WI38 (cell line): ENCODE measurements at regions not wholly inside any gene's neighbourhood (a gene's known extent, or its start where the extent isn't known, plus 50 kb on each side); places are given as distances from the start of the nearest gene placed in this dataset.

Experiments used
- H3K4me3 ChIP-seq: 2 replicates; pipeline ENCODE4 v1.5.1; 2011; ENCODE audit warnings: low read depth, mild to moderate bottlenecking, control low read depth, low read length
- CTCF ChIP-seq: IDR thresholded peaks from 2 replicates; pipeline ENCODE4 v1.5.1; 2012; ENCODE audit warnings: low read depth, mild to moderate bottlenecking, control low read depth, low read length

GRCh38 chr1:201712387-201713085 lies 116.4 kb upstream of the IPO9 start:
- no peak for TF ChIP-seq CTCF

GRCh38 chr1:201713086-201713810 lies 115.7 kb upstream of the IPO9 start:
- H3K4me3 ChIP-seq = no peak overlapping the region
- TF ChIP-seq CTCF = no peak

More at GRCh38 chr1:201712387-201713085, 116.4 kb upstream of the IPO9 start:
- no peak overlapping the region for H3K4me3 ChIP-seq

GRCh38 chr1:201714542-201715329 lies 114.2 kb upstream of the IPO9 start:
- peak overlapping the region; percentile 21; the same call in 1 of the 2 replicates for H3K4me3 ChIP-seq
- TF ChIP-seq CTCF = no peak

- TF ChIP-seq CTCF = no peak
- no peak overlapping the region for H3K4me3 ChIP-seq
These were observed 113.6 kb upstream of the IPO9 start for GRCh38 chr1:201715351-201715750.

GRCh38 chr1:201715801-201716741 lies 112.9 kb upstream of the IPO9 start:
- no peak overlapping the region for H3K4me3 ChIP-seq
- no peak for TF ChIP-seq CTCF

GRCh38 chr1:201716742-201717135 lies 112.2 kb upstream of the IPO9 start:
- TF ChIP-seq CTCF = no peak

More at GRCh38 chr1:201716742-201717135, 112.2 kb upstream of the IPO9 start:
- no peak overlapping the region for H3K4me3 ChIP-seq
